ENCODE measurements at regions not wholly inside any gene's neighbourhood (a gene's known extent, or its start where the extent isn't known, plus 50 kb on each side); places are given as distances from the start of the nearest gene placed in this dataset.

- no peak for TF ChIP-seq POLR2A (IDR thresholded peaks at IDR 0.05)
- no peak for TF ChIP-seq CTCF (IDR thresholded peaks at IDR 0.05)
Observed at GRCh38 chr21:22575165-22575584, 1577.0 kb downstream of the NCAM2 start.

Measured in uterus (tissue), 2 donors.